HEK293T (cell line): ENCODE measurements at regions not wholly inside any gene's neighbourhood (a gene's known extent, or its start where the extent isn't known, plus 50 kb on each side); places are given as distances from the start of the nearest gene placed in this dataset.

Experiments
- BHLHE40 ChIP-seq: fragments of 450-650 bp; IDR thresholded peaks from 2 replicates; pipeline ENCODE4 v1.6.1; 2016; ENCODE audit warnings: mild to moderate bottlenecking, moderate library complexity, borderline replicate concordance
- ELF4 ChIP-seq: fragments of 450-650 bp; IDR thresholded peaks from 2 replicates; pipeline ENCODE4 v1.6.1; 2017; ENCODE audit warnings: antibody characterized with exemption
- FOXK2 ChIP-seq: fragments of 450-650 bp; IDR thresholded peaks from 2 replicates; pipeline ENCODE4 v1.6.1; 2016; ENCODE audit warnings: mild to moderate bottlenecking
- SP1 ChIP-seq: fragments of 450-650 bp; IDR thresholded peaks from 2 replicates; pipeline ENCODE4 v1.6.1; 2017

DNA sequence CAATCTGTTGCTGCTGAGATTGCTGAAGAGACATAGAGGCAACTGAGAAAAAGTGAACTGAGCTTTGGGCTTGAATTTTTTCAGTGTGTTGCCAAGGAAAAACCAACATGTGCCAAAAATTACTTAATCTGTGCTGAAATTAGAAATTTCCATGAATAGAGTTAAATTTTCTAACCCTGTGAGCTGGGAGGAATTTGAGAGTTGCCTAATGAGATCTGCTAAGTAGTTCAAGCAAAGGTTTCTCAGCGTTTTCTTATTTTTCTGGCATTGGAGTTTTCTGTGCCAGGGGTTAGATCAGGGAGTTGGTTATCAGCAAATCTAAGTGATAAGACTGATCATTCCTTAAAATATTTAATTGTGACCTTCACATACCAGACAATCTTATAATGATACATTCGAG lies 457.5 kb upstream of the GNPDA2 start:
- TF ChIP-seq SP1 (no peak), FOXK2 (no peak), BHLHE40 (no peak), ELF4 (no peak)
